GM18909 (cell line): ENCODE measurements at regions not wholly inside any gene's neighbourhood (a gene's known extent, or its start where the extent isn't known, plus 50 kb on each side); places are given as distances from the start of the nearest gene placed in this dataset.

Experiments used
- ATAC-seq: cut with Tn5 transposase; IDR thresholded peaks from one replicate; pipeline ENCODE4 v1.9.1; 2021; ENCODE audit warnings: mild to moderate bottlenecking; ENCODE audit not compliant: unreplicated experiment, poor library complexity

- no peak for ATAC-seq
Measured at GRCh38 chr2:19238440-19239060, 119.9 kb downstream of the OSR1 start.

- no peak for ATAC-seq
Measured at GRCh38 chr2:19235308-19235707, 123.1 kb downstream of the OSR1 start.

GRCh38 chr2:19232312-19232711 lies 126.1 kb downstream of the OSR1 start:
- ATAC-seq, result no peak

GRCh38 chr2:19231625-19232024 lies 126.8 kb downstream of the OSR1 start:
- ATAC-seq, result no peak

- no peak for ATAC-seq
Measured at GRCh38 chr2:19230626-19231025, 127.8 kb downstream of the OSR1 start.

- ATAC-seq, result no peak
Measured at GRCh38 chr2:19228715-19229114, 129.7 kb downstream of the OSR1 start.

- ATAC-seq, result no peak
Measured at GRCh38 chr2:19228181-19228593, 130.2 kb downstream of the OSR1 start.

- ATAC-seq, result no peak
Measured at GRCh38 chr2:19226871-19227270, 131.6 kb downstream of the OSR1 start.

GRCh38 chr2:19226386-19226785 lies 132.0 kb downstream of the OSR1 start:
- ATAC-seq, result no peak

GRCh38 chr2:19225931-19226330 lies 132.5 kb downstream of the OSR1 start:
- no peak for ATAC-seq

GRCh38 chr2:19225126-19225525 lies 133.3 kb downstream of the OSR1 start:
- no peak for ATAC-seq

GRCh38 chr2:19224486-19224885 lies 133.9 kb downstream of the OSR1 start:
- no peak for ATAC-seq

- no peak for ATAC-seq
Measured at GRCh38 chr2:19224011-19224410, 134.4 kb downstream of the OSR1 start.

GRCh38 chr2:19219060-19219459 lies 139.4 kb downstream of the OSR1 start:
- no peak for ATAC-seq

GRCh38 chr2:19218166-19218565 lies 140.3 kb downstream of the OSR1 start:
- ATAC-seq, result no peak

GRCh38 chr2:19216676-19217602 lies 141.5 kb downstream of the OSR1 start:
- ATAC-seq, result no peak

GRCh38 chr2:19216238-19216637 lies 142.2 kb downstream of the OSR1 start:
- ATAC-seq, result no peak

- ATAC-seq, result no peak
Measured at GRCh38 chr2:19214682-19215391, 143.6 kb downstream of the OSR1 start.

GRCh38 chr2:19209575-19210341 lies 148.7 kb downstream of the OSR1 start:
- ATAC-seq, result no peak

GRCh38 chr2:19208479-19209199 lies 149.8 kb downstream of the OSR1 start:
- ATAC-seq, result no peak
